K562 (cell line): ENCODE measurements at regions not wholly inside any gene's neighbourhood (a gene's known extent, or its start where the extent isn't known, plus 50 kb on each side); places are given as distances from the start of the nearest gene placed in this dataset.

Experiments
- ATAC-seq: fragments of 200-7000 bp; cut with Tn5 transposase; 3 replicates; pipeline ENCODE4 v1.9.1; 2020; ENCODE audit warnings: moderate library complexity
- BruUV-seq: library from RNA; stranded (reverse); fragments of 400-500 nt; replicated peaks from 2 replicates; lab custom pipeline; 2021; lab: Mats Ljungman, UMichigan
- CTCF ChIA-PET: fragments of 300-600 bp; formaldehyde crosslinking; extraction: SDS; loops from one replicate; lab custom pipeline; 2021; ENCODE audit warnings: low intra/inter-chr PET ratio; lab: Yijun Ruan, JAX
- POLR2A ChIA-PET: fragments of 300-600, 350-650 bp; sonication (Branson Sonifier 250); formaldehyde crosslinking; extraction: SDS; loops from one replicate; lab custom pipeline; 2021; ENCODE audit warnings: antibody characterized with exemption, inconsistent platforms; lab: Yijun Ruan, JAX
- DNase-seq, 4 experiments: peaks; one replicate each; pipeline versions ENCODE4 v3.0.0 to v3.0.0-alpha.2; 2011 to 2018; ENCODE audit warnings: low spot score in 3 of 4, mixed read lengths in 3 of 4; ENCODE audit errors: extremely low read depth in 1 of 4
- FAIRE-seq: peaks from 2 replicates; lab custom pipeline; 2011; peaks lifted over from hg19 to GRCh38; lab: Jason Lieb, UNC
- H2AFZ ChIP-seq: 2 replicates; pipeline ENCODE4 v1.6.0; 2011; ENCODE audit warnings: low read depth, low read length, control low read depth, inconsistent platforms
- H3K27ac ChIP-seq: fragments of 200-600 bp; 3 replicates; pipeline ENCODE4 v1.8.0; 2011; ENCODE audit warnings: low read depth, mild to moderate bottlenecking, control low read depth, inconsistent platforms, low read length, moderate library complexity, mixed read lengths; ENCODE audit errors: extremely low read depth
- H3K27me3 ChIP-seq, 2 experiments: fragments of 300-600 bp in 1 of 2; 2 replicates in 1 of 2; 3 replicates in 1 of 2; pipeline versions ENCODE4 v1.6.0 to v1.8.0; 2011; ENCODE audit warnings: inconsistent platforms in 2 of 2, low read length in 2 of 2, mild to moderate bottlenecking in 1 of 2, mixed read lengths in 1 of 2, moderate library complexity in 1 of 2; ENCODE audit not compliant: control insufficient read depth in 2 of 2, insufficient read depth in 2 of 2
- H3K36me3 ChIP-seq: fragments of 300-600 bp; 3 replicates; pipeline ENCODE4 v1.8.0; 2011; ENCODE audit warnings: mild to moderate bottlenecking, low read length, inconsistent platforms; ENCODE audit not compliant: control insufficient read depth, insufficient read depth
- H3K4me1 ChIP-seq, 2 experiments: fragments of 200-600 bp in 1 of 2; replicated peaks in 1 of 2; 2 replicates in 1 of 2; 3 replicates in 1 of 2; pipeline versions ENCODE4 v1.5.1 to v1.8.0; 2011; ENCODE audit warnings: inconsistent platforms in 2 of 2, low read length in 2 of 2, mild to moderate bottlenecking in 1 of 2, mixed read lengths in 1 of 2, moderate library complexity in 1 of 2; ENCODE audit not compliant: control insufficient read depth in 2 of 2, insufficient read depth in 2 of 2
- H3K4me2 ChIP-seq: 2 replicates; pipeline ENCODE4 v1.6.1; 2011; ENCODE audit warnings: low read length, control low read depth, inconsistent platforms, mixed read lengths; ENCODE audit not compliant: insufficient read depth
- H3K4me3 ChIP-seq: fragments of 200-600 bp; sonication (generic), shearing (Covaris generic); 2 replicates; pipeline ENCODE4 v1.5.1; 2016; ENCODE audit warnings: control low read depth, inconsistent platforms
- H3K79me2 ChIP-seq: fragments of 200-600 bp; 3 replicates; pipeline ENCODE4 v1.8.0; 2011; ENCODE audit warnings: low read length, inconsistent platforms; ENCODE audit not compliant: control insufficient read depth, insufficient read depth
- H3K9ac ChIP-seq, 2 experiments: 2 replicates each; pipeline versions ENCODE4 v1.6.0 to v1.6.1; 2011; ENCODE audit warnings: low read depth in 2 of 2, low read length in 2 of 2, control low read depth in 1 of 2, inconsistent platforms in 1 of 2, mild to moderate bottlenecking in 1 of 2, mixed read lengths in 1 of 2; ENCODE audit not compliant: insufficient read depth in 1 of 2
- H3K9me1 ChIP-seq: one replicate; pipeline ENCODE4 v1.6.0; 2011; ENCODE audit warnings: inconsistent platforms, mild to moderate bottlenecking, low read length, moderate library complexity; ENCODE audit not compliant: control insufficient read depth, insufficient read depth
- H3K9me3 ChIP-seq: replicated peaks from 2 replicates; pipeline ENCODE4 v1.5.1; 2011; ENCODE audit warnings: low read depth, low read length, inconsistent platforms; ENCODE audit not compliant: control insufficient read depth, insufficient read depth
- H4K20me1 ChIP-seq: replicated peaks from 2 replicates; pipeline ENCODE4 v1.6.1; 2011; ENCODE audit warnings: low read length, inconsistent platforms, mixed read lengths; ENCODE audit not compliant: control insufficient read depth, insufficient read depth
- ARID1B ChIP-seq: fragments of 450-650 bp; IDR thresholded peaks from 2 replicates; pipeline ENCODE4 v1.6.1; 2016; ENCODE audit warnings: antibody characterized with exemption, mild to moderate bottlenecking, inconsistent platforms
- ASH1L ChIP-seq: fragments of 450-650 bp; IDR thresholded peaks from 2 replicates; pipeline ENCODE4 v1.6.1; 2018; ENCODE audit warnings: borderline replicate concordance, mild to moderate bottlenecking, low read depth; ENCODE audit not compliant: partially characterized antibody
- FOXK1 ChIP-seq: sonication (generic); formaldehyde crosslinking; IDR thresholded peaks from 2 replicates; pipeline ENCODE4 v1.8.0; 2022; ENCODE audit warnings: missing genetic modification reagents, mild to moderate bottlenecking, borderline replicate concordance
- MCM3 ChIP-seq: fragments of 450-650 bp; IDR thresholded peaks from 2 replicates; pipeline ENCODE4 v1.6.1; 2016
- MLLT1 ChIP-seq, 2 experiments: fragments of 450-650 bp; IDR thresholded peaks; 2 replicates each; pipeline ENCODE4 v1.6.1; 2016
- NFIX ChIP-seq: fragments of 250-450 bp; sonication (Bioruptor Pico); IDR thresholded peaks from 2 replicates; pipeline ENCODE4 v1.4.0; 2020; ENCODE audit warnings: low read depth, mild to moderate bottlenecking, moderate library complexity
- PHB ChIP-seq: fragments of 250-450 bp; sonication (Bioruptor Pico); IDR thresholded peaks from 2 replicates; pipeline ENCODE4 v1.5.0; 2021
- SLC30A9 ChIP-seq: fragments of 250-450 bp; sonication (Bioruptor Pico); IDR thresholded peaks from 2 replicates; pipeline ENCODE4 v1.8.0; 2022; ENCODE audit warnings: mild to moderate bottlenecking, moderate library complexity
- U2AF1 ChIP-seq: fragments of 200-400 bp; formaldehyde crosslinking; optimal IDR thresholded peaks from 2 replicates; pipeline ENCODE3; 2017; ENCODE audit warnings: mild to moderate bottlenecking, low read depth, low read length, moderate library complexity
- USF2 ChIP-seq: sonication (generic); formaldehyde crosslinking; IDR thresholded peaks from 2 replicates; pipeline ENCODE4 v1.5.0; 2020; ENCODE audit warnings: missing genetic modification reagents
- ZNF239 ChIP-seq: fragments of 250-450 bp; sonication (Bioruptor Pico); IDR thresholded peaks from 2 replicates; pipeline ENCODE4 v1.4.0; 2020; ENCODE audit warnings: mild to moderate bottlenecking
- ZNF444 ChIP-seq: fragments of 250-450 bp; sonication (Bioruptor Pico); IDR thresholded peaks from 2 replicates; pipeline ENCODE4 v1.4.0; 2020; ENCODE audit warnings: mild to moderate bottlenecking, moderate library complexity
- ZNF655 ChIP-seq: fragments of 250-450 bp; sonication (Bioruptor Pico); IDR thresholded peaks from 2 replicates; pipeline ENCODE4 v1.5.0; 2021
- ZNF77 ChIP-seq: fragments of 250-450 bp; sonication (Bioruptor Pico); IDR thresholded peaks from 2 replicates; pipeline ENCODE4 v1.5.0; 2020
- ZSCAN32 ChIP-seq: fragments of 450-650 bp; formaldehyde crosslinking; IDR thresholded peaks from 2 replicates; pipeline ENCODE4 v1.4.0; 2020; ENCODE audit warnings: mild to moderate bottlenecking, moderate library complexity
- WGBS: fragments of 100-300 bp; shearing (Covaris generic); methylation state at CpG from one replicate; pipeline ENCODE4 v1.1.6; 2016; ENCODE audit warnings: low coverage, mixed read lengths; ENCODE audit not compliant: insufficient coverage; ENCODE audit errors: missing lambda C conversion rate; 5-methylcytosine and 5-hydroxymethylcytosine counted together
- in situ Hi-C: fragments of 300-500 bp; cut with MboI; formaldehyde crosslinking; loops from 4 replicates; pipeline ENCODE4 v1.15.0; 2018; ENCODE audit warnings: inconsistent platforms, mixed read lengths
- intact Hi-C: fragments of 100-400 bp; cut with micrococcal nuclease; formaldehyde crosslinking; loops from 2 replicates; pipeline ENCODE4 v1.14.2; 2022

- Histone ChIP-seq H3K4me3 (no peak overlapping the region), H2AFZ (no peak overlapping the region), H3K27ac (no peak overlapping the region), H4K20me1 (no peaks in the 10 kb centered on the region), H3K9ac (no peak overlapping the region), H3K27me3 (no peaks in the 10 kb centered on the region; a peak in 1 of 5 replicates), H3K4me1 (no peaks in the 10 kb centered on the region), H3K4me2 (no peak overlapping the region), H3K36me3 (no peaks in the 10 kb centered on the region)
- POLR2A ChIA-PET: no interaction called here
- CTCF ChIA-PET: no interaction called here
- no TSS peak for BruUV-seq
- DNase-seq: no peak
- FAIRE-seq: no peak
- TF ChIP-seq ZSCAN32: no peak
- no peak for TF ChIP-seq U2AF1
- no peak for TF ChIP-seq ZNF655
- TF ChIP-seq MLLT1 (IDR thresholded peaks at IDR 0.05): no peak
- no peak for TF ChIP-seq ZNF77
- no peak for TF ChIP-seq ZNF444 (CRISPR knock-in tag)
- TF ChIP-seq ZNF239 (CRISPR knock-in tag): no peak
- no peak for TF ChIP-seq NFIX
- no peak for TF ChIP-seq ASH1L
- TF ChIP-seq USF2 (CRISPR knock-in tag): no peak
- TF ChIP-seq PHB (CRISPR knock-in tag): no peak
- no peak for TF ChIP-seq MCM3
- no peak for TF ChIP-seq FOXK1
- TF ChIP-seq SLC30A9 (CRISPR knock-in tag): no peak
- no peak for TF ChIP-seq ARID1B
- TF ChIP-seq, all 486 proteins: peak for 0
- no peak for ATAC-seq
- Histone ChIP-seq H3K9me3 (no peaks in the 10 kb centered on the region), H3K79me2 (no peaks in the 10 kb centered on the region), H3K9me1 (no peaks in the 10 kb centered on the region)
- intact Hi-C loops (no loop called here), in situ Hi-C loops (no loop called here)
- 2% methylated on average over 3 of the region's 3 CpGs for WGBS
These were observed 214.7 kb upstream of the INTU start for GRCh38 chr4:127417885-127418535.
